SK-N-SH (cell line): ENCODE measurements at regions not wholly inside any gene's neighbourhood (a gene's known extent, or its start where the extent isn't known, plus 50 kb on each side); places are given as distances from the start of the nearest gene placed in this dataset.

ENCODE experiments used
- CTCF ChIA-PET: fragments of 300-600, 350-600 bp; formaldehyde crosslinking; extraction: SDS; loops from one replicate; lab custom pipeline; 2021; lab: Yijun Ruan, JAX
- POLR2A ChIA-PET: fragments of 350-600 bp; sonication (Branson Sonifier 250); formaldehyde crosslinking; extraction: SDS; loops from one replicate; lab custom pipeline; 2020; ENCODE audit warnings: antibody characterized with exemption, inconsistent platforms; lab: Yijun Ruan, JAX
- DNase-seq: peaks from one replicate; pipeline ENCODE4 v3.0.0; 2012
- H2AFZ ChIP-seq: fragments of 200-600 bp; sonication (generic); 2 replicates; pipeline ENCODE4 v1.8.1; 2016; ENCODE audit warnings: antibody characterized with exemption, mild to moderate bottlenecking, low read depth
- H3F3A ChIP-seq: fragments of 200-600 bp; sonication (generic); replicated peaks from 2 replicates; pipeline ENCODE3; 2016; ENCODE audit warnings: antibody characterized with exemption, mild to moderate bottlenecking; ENCODE audit not compliant: insufficient read depth
- H3K27ac ChIP-seq, 2 experiments: fragments of 200-500 bp in 1 of 2; fragments of 200-600 bp in 1 of 2; sonication (Bioruptor generic) in 1 of 2; sonication (generic), shearing (Covaris generic) in 1 of 2; 2 replicates each; pipeline versions ENCODE4 v1.5.1 to v1.6.1; 2014 to 2016; ENCODE audit warnings: low read depth in 2 of 2, inconsistent platforms in 1 of 2, low read length in 1 of 2, mild to moderate bottlenecking in 1 of 2, mixed read lengths in 1 of 2
- H3K27me3 ChIP-seq: fragments of 200-600 bp; sonication (generic), shearing (Covaris generic); 2 replicates; pipeline ENCODE4 v1.6.1; 2016; ENCODE audit warnings: mixed run types; ENCODE audit not compliant: insufficient read depth
- H3K36me3 ChIP-seq, 2 experiments: fragments of 200-500 bp in 1 of 2; fragments of 200-600 bp in 1 of 2; sonication (Bioruptor generic) in 1 of 2; sonication (generic) in 1 of 2; replicated peaks in 1 of 2; 2 replicates each; pipeline versions ENCODE3 to v1.5.1; 2014 to 2016; ENCODE audit warnings: low read length in 1 of 2, mild to moderate bottlenecking in 1 of 2; ENCODE audit not compliant: insufficient read depth in 2 of 2, control insufficient read depth in 1 of 2
- H3K4me1 ChIP-seq, 2 experiments: fragments of 200-500 bp in 1 of 2; fragments of 200-600 bp in 1 of 2; sonication (Bioruptor generic) in 1 of 2; sonication (generic), shearing (Covaris generic) in 1 of 2; 2 replicates each; pipeline versions ENCODE4 v1.5.1 to v1.6.1; 2014 to 2016; ENCODE audit warnings: low read depth in 1 of 2, low read length in 1 of 2, mixed run types in 1 of 2; ENCODE audit not compliant: insufficient read depth in 2 of 2, control insufficient read depth in 1 of 2
- H3K4me2 ChIP-seq: fragments of 200-600 bp; sonication (generic), shearing (Covaris generic); 2 replicates; pipeline ENCODE4 v1.6.1; 2017; ENCODE audit warnings: mixed run types
- H3K4me3 ChIP-seq, 2 experiments: fragments of 200-500 bp in 1 of 2; fragments of 200-600 bp in 1 of 2; sonication (Bioruptor generic) in 1 of 2; sonication (generic), shearing (Covaris generic) in 1 of 2; 2 replicates each; pipeline versions ENCODE4 v1.5.1 to v1.8.1; 2014 to 2016; ENCODE audit warnings: low read depth in 2 of 2, inconsistent platforms in 1 of 2, low read length in 1 of 2, mild to moderate bottlenecking in 1 of 2, mixed read lengths in 1 of 2, moderate library complexity in 1 of 2
- H3K79me2 ChIP-seq: fragments of 200-600 bp; sonication (generic); 2 replicates; pipeline ENCODE4 v1.8.1; 2017; ENCODE audit warnings: mild to moderate bottlenecking; ENCODE audit not compliant: insufficient read depth
- H3K9ac ChIP-seq: fragments of 200-600 bp; sonication (generic); 2 replicates; pipeline ENCODE4 v1.6.1; 2017; ENCODE audit warnings: mixed run types
- H3K9me2 ChIP-seq: fragments of 200-600 bp; sonication (generic); 2 replicates; pipeline ENCODE4 v1.6.1; 2017; ENCODE audit warnings: mixed run types
- H3K9me3 ChIP-seq: fragments of 200-600 bp; sonication (generic); 2 replicates; pipeline ENCODE4 v1.6.1; 2017; ENCODE audit warnings: mixed run types, mild to moderate bottlenecking, moderate library complexity
- H4K20me1 ChIP-seq: fragments of 200-600 bp; sonication (generic); 2 replicates; pipeline ENCODE4 v1.6.1; 2017; ENCODE audit warnings: mild to moderate bottlenecking, mixed run types; ENCODE audit not compliant: insufficient read depth
- CHD2 ChIP-seq: fragments of 150-350 bp; IDR thresholded peaks from 2 replicates; pipeline ENCODE4 v1.6.1; 2018; ENCODE audit warnings: low read length; ENCODE audit not compliant: partially characterized antibody
- CTCF ChIP-seq: fragments of 200-600 bp; sonication (generic); IDR thresholded peaks from 2 replicates; pipeline ENCODE4 v1.6.1; 2017; ENCODE audit warnings: antibody characterized with exemption, mild to moderate bottlenecking, moderate library complexity
- EP300 ChIP-seq, 2 experiments: IDR thresholded peaks; 2 replicates each; pipeline versions ENCODE4 v1.4.0 to v1.6.1; 2012; ENCODE audit warnings: borderline replicate concordance in 1 of 2, low read depth in 1 of 2, low read length in 1 of 2
- FOSL2 ChIP-seq: IDR thresholded peaks from 2 replicates; pipeline ENCODE4 v1.4.0; 2012; ENCODE audit warnings: low read depth, mild to moderate bottlenecking, moderate library complexity, borderline replicate concordance
- FOXJ3 ChIP-seq: sonication (generic); formaldehyde crosslinking; IDR thresholded peaks from 2 replicates; pipeline ENCODE4 v1.5.1; 2020; ENCODE audit warnings: mild to moderate bottlenecking, missing genetic modification reagents
- FOXM1 ChIP-seq: IDR thresholded peaks from 2 replicates; pipeline ENCODE4 v1.4.0; 2012; ENCODE audit warnings: low read depth, mild to moderate bottlenecking
- GABPA ChIP-seq: IDR thresholded peaks from 2 replicates; pipeline ENCODE4 v1.4.0; 2012; ENCODE audit warnings: low read depth, mild to moderate bottlenecking
- GATA2 ChIP-seq: sonication (generic); formaldehyde crosslinking; IDR thresholded peaks from 2 replicates; pipeline ENCODE4 v1.5.0; 2020; ENCODE audit warnings: mild to moderate bottlenecking, missing genetic modification reagents
- RAD21 ChIP-seq: IDR thresholded peaks from 2 replicates; pipeline ENCODE4 v1.6.1; 2012; ENCODE audit warnings: mild to moderate bottlenecking, low read length
- SMC3 ChIP-seq: IDR thresholded peaks from 2 replicates; pipeline ENCODE4 v1.6.1; 2012; ENCODE audit warnings: low read depth, low read length, improper control_type of control experiment
- TAF1 ChIP-seq: IDR thresholded peaks from 2 replicates; pipeline ENCODE4 v1.6.1; 2012; ENCODE audit warnings: low read depth, mild to moderate bottlenecking, low read length, moderate library complexity, borderline replicate concordance
- TCF12 ChIP-seq: IDR thresholded peaks from 2 replicates; pipeline ENCODE4 v1.4.0; 2012
- TEAD4 ChIP-seq: IDR thresholded peaks from 2 replicates; pipeline ENCODE4 v1.4.0; 2012; ENCODE audit warnings: mild to moderate bottlenecking, borderline replicate concordance; ENCODE audit not compliant: insufficient read depth
- USF2 ChIP-seq: fragments of 150-350 bp; IDR thresholded peaks from 2 replicates; pipeline ENCODE4 v1.6.1; 2017; ENCODE audit warnings: antibody characterized with exemption, low read length, low read depth, borderline replicate concordance
- YY1 ChIP-seq: IDR thresholded peaks from 2 replicates; pipeline ENCODE4 v1.4.0; 2012; ENCODE audit warnings: low read depth, mild to moderate bottlenecking
- WGBS: methylation state at CpG from one replicate; pipeline ENCODE4 v1.1.6; 2017; ENCODE audit warnings: low lambda C conversion rate; 5-methylcytosine and 5-hydroxymethylcytosine counted together

- H3K4me3 ChIP-seq = no peak overlapping the region
- no peak for TF ChIP-seq EP300 (IDR thresholded peaks at IDR 0.05; ENCODE audit: borderline replicate concordance in 1 of 2, low read depth in 1 of 2, low read length in 1 of 2)
- WGBS = 37% methylated on average over 4 of the region's 4 CpGs
- H3K27me3 ChIP-seq = no peaks in the 10 kb centered on the region
- H3K27ac ChIP-seq = no peak overlapping the region
- no peak overlapping the region for H2AFZ ChIP-seq
- no peaks in the 10 kb centered on the region for H3K36me3 ChIP-seq
- H3F3A ChIP-seq = no peaks in the 10 kb centered on the region
- H4K20me1 ChIP-seq = no peaks in the 10 kb centered on the region
- POLR2A ChIA-PET = no interaction called here
- no peaks in the 10 kb centered on the region for H3K79me2 ChIP-seq
- H3K4me1 ChIP-seq = no peaks in the 10 kb centered on the region
- H3K4me2 ChIP-seq = no peak overlapping the region
- no peak for DNase-seq
- H3K9me2 ChIP-seq = no peaks in the 10 kb centered on the region
- no peak overlapping the region for H3K9ac ChIP-seq
- no peaks in the 10 kb centered on the region for H3K9me3 ChIP-seq
- CTCF ChIA-PET = interaction anchor here (1.4 kb wide), 1 partner anchor 75 kb away, joined by 4 read pairs; no protein-coding TSS in a partner anchor
Measured at GRCh38 chr5:165425594-165425993, 1920.2 kb downstream of the MAT2B start.

GRCh38 chr5:165448753-165449152, 1943.3 kb downstream of the MAT2B start:
- TF ChIP-seq GATA2 (CRISPR knock-in tag) (no peak), TCF12 (no peak), CTCF (no peak), GABPA (no peak), TAF1 (no peak), SMC3 (no peak), FOXJ3 (CRISPR knock-in tag) (no peak), FOSL2 (no peak), YY1 (no peak), TEAD4 (no peak), USF2 (no peak), RAD21 (no peak), CHD2 (no peak), FOXM1 (no peak)
- TF ChIP-seq, all 33 proteins: peak for 0
- 64% methylated on average over 1 of the region's 1 CpG for WGBS

More at GRCh38 chr5:165448753-165449152, 1943.3 kb downstream of the MAT2B start:
- DNase-seq = no peak
- Histone ChIP-seq H3K4me1 (no peaks in the 10 kb centered on the region), H3K27ac (no peak overlapping the region), H3K27me3 (no peaks in the 10 kb centered on the region), H4K20me1 (no peaks in the 10 kb centered on the region), H2AFZ (no peak overlapping the region), H3K36me3 (no peaks in the 10 kb centered on the region), H3K9me2 (no peaks in the 10 kb centered on the region), H3K79me2 (no peaks in the 10 kb centered on the region), H3K4me2 (no peak overlapping the region), H3K4me3 (no peak overlapping the region), H3F3A (no peaks in the 10 kb centered on the region), H3K9me3 (no peaks in the 10 kb centered on the region), H3K9ac (no peak overlapping the region)
- ChIA-PET POLR2A (no interaction called here), CTCF (interaction anchor here (1.3 kb wide), 1 partner anchor 8 kb away, joined by 3 read pairs; no protein-coding TSS in a partner anchor)
